Stomach smooth muscle (tissue), 2 donors: ENCODE measurements at regions not wholly inside any gene's neighbourhood (a gene's known extent, or its start where the extent isn't known, plus 50 kb on each side); places are given as distances from the start of the nearest gene placed in this dataset.

ENCODE experiments used
- H3K27ac ChIP-seq: one replicate; pipeline ENCODE4 v1.7.0; 2013; ENCODE audit warnings: mild to moderate bottlenecking, low read length, inconsistent platforms
- H3K27me3 ChIP-seq, 2 donors: one replicate each; pipeline ENCODE4 v1.7.0; 2013; ENCODE audit warnings: low read length in 2 of 2; ENCODE audit not compliant: insufficient read depth in 2 of 2, control insufficient read depth in 1 of 2
- H3K36me3 ChIP-seq, 2 donors: one replicate each; pipeline ENCODE4 v1.7.0; 2013; ENCODE audit warnings: low read length in 2 of 2; ENCODE audit not compliant: control insufficient read depth in 2 of 2, insufficient read depth in 2 of 2
- H3K4me1 ChIP-seq: one replicate; pipeline ENCODE4 v1.7.0; 2013; ENCODE audit warnings: low read length; ENCODE audit not compliant: control insufficient read depth, insufficient read depth
- H3K4me3 ChIP-seq, 2 donors: one replicate each; pipeline ENCODE4 v1.7.0; 2013; ENCODE audit warnings: low read length in 2 of 2
- H3K9ac ChIP-seq, 2 donors: one replicate each; pipeline ENCODE4 v1.7.0; 2013; ENCODE audit warnings: low read length in 2 of 2, mild to moderate bottlenecking in 1 of 2
- H3K9me3 ChIP-seq, 2 donors: one replicate each; pipeline ENCODE4 v1.7.0; 2013; ENCODE audit warnings: low read length in 2 of 2; ENCODE audit not compliant: control insufficient read depth in 2 of 2
- donor health status: healthy.
- donor health status: Pancreatic carcinoma.

- Histone ChIP-seq H3K9ac (no peak overlapping the region), H3K9me3 (no peaks in the 10 kb centered on the region), H3K4me1 (no peaks in the 10 kb centered on the region), H3K4me3 (no peak overlapping the region), H3K27me3 (no peaks in the 10 kb centered on the region), H3K36me3 (no peaks in the 10 kb centered on the region), H3K27ac (no peak overlapping the region)
These were observed 131.5 kb downstream of the RNASET2 start for GRCh38 chr6:166824880-166825250.

GRCh38 chr6:166824146-166824879, 132.0 kb downstream of the RNASET2 start:
- no peaks in the 10 kb centered on the region for H3K27me3 ChIP-seq
- no peaks in the 10 kb centered on the region for H3K9me3 ChIP-seq
- H3K36me3 ChIP-seq: no peaks in the 10 kb centered on the region

GRCh38 chr6:166822609-166823008, 133.7 kb downstream of the RNASET2 start:
- Histone ChIP-seq H3K4me1 (no peaks in the 10 kb centered on the region), H3K27me3 (no peaks in the 10 kb centered on the region), H3K36me3 (no peaks in the 10 kb centered on the region), H3K9ac (no peak overlapping the region), H3K4me3 (no peak overlapping the region), H3K9me3 (no peaks in the 10 kb centered on the region), H3K27ac (no peak overlapping the region)

More at GRCh38 chr6:166824146-166824879, 132.0 kb downstream of the RNASET2 start:
- no peak overlapping the region for H3K27ac ChIP-seq
- H3K4me1 ChIP-seq: no peaks in the 10 kb centered on the region
- H3K4me3 ChIP-seq: no peak overlapping the region
- no peak overlapping the region for H3K9ac ChIP-seq

GRCh38 chr6:166820483-166820882, 135.9 kb downstream of the RNASET2 start:
- no peaks in the 10 kb centered on the region for H3K36me3 ChIP-seq
- no peak overlapping the region for H3K27ac ChIP-seq
- H3K4me3 ChIP-seq: no peak overlapping the region

GRCh38 chr6:166820070-166820469, 136.3 kb downstream of the RNASET2 start:
- H3K36me3 ChIP-seq: no peaks in the 10 kb centered on the region
- no peak overlapping the region for H3K4me3 ChIP-seq
- no peak overlapping the region for H3K9ac ChIP-seq
- H3K27me3 ChIP-seq: no peaks in the 10 kb centered on the region
- H3K4me1 ChIP-seq: no peaks in the 10 kb centered on the region
- no peaks in the 10 kb centered on the region for H3K9me3 ChIP-seq
- H3K27ac ChIP-seq: no peak overlapping the region

More at GRCh38 chr6:166820483-166820882, 135.9 kb downstream of the RNASET2 start:
- no peak overlapping the region for H3K9ac ChIP-seq
- H3K9me3 ChIP-seq: no peaks in the 10 kb centered on the region
- no peaks in the 10 kb centered on the region for H3K27me3 ChIP-seq
- H3K4me1 ChIP-seq: no peaks in the 10 kb centered on the region

GRCh38 chr6:166815629-166816028, 140.7 kb downstream of the RNASET2 start:
- Histone ChIP-seq H3K9ac (no peak overlapping the region), H3K4me1 (no peaks in the 10 kb centered on the region), H3K36me3 (no peaks in the 10 kb centered on the region), H3K27ac (no peak overlapping the region), H3K4me3 (no peak overlapping the region), H3K9me3 (no peaks in the 10 kb centered on the region), H3K27me3 (no peaks in the 10 kb centered on the region)

- Histone ChIP-seq H3K9me3 (no peaks in the 10 kb centered on the region), H3K9ac (no peak overlapping the region), H3K4me1 (no peaks in the 10 kb centered on the region), H3K27me3 (no peaks in the 10 kb centered on the region), H3K4me3 (no peak overlapping the region), H3K27ac (no peak overlapping the region), H3K36me3 (no peaks in the 10 kb centered on the region)
These were observed 142.0 kb downstream of the RNASET2 start for GRCh38 chr6:166814390-166814789.

- Histone ChIP-seq H3K36me3 (no peaks in the 10 kb centered on the region), H3K4me3 (no peak overlapping the region), H3K27ac (no peak overlapping the region), H3K27me3 (no peaks in the 10 kb centered on the region), H3K9ac (no peak overlapping the region), H3K9me3 (no peaks in the 10 kb centered on the region), H3K4me1 (no peaks in the 10 kb centered on the region)
These were observed 142.9 kb downstream of the RNASET2 start for GRCh38 chr6:166813461-166813860.

DNA sequence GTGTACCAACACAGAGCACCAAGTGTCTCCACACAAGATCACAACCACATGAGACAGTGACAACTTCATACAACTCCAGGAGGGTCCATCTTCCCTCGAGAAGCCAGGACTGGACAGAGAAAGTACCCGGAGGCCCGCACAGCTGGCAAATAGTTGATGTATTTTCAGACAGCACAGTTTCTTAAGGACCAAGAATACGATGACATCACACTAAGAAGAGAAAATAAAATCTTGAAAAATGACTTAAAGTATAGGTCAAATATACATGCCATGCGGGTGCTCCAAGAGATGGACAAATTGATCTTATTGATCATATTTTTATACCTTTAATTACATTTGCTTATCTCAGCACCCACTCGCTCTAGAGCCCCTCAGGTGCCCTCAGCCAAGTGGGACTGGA, 145.5 kb downstream of the RNASET2 start:
- Histone ChIP-seq H3K27ac (no peak overlapping the region), H3K36me3 (no peaks in the 10 kb centered on the region), H3K4me1 (no peaks in the 10 kb centered on the region), H3K27me3 (no peaks in the 10 kb centered on the region), H3K9ac (no peak overlapping the region), H3K4me3 (no peak overlapping the region), H3K9me3 (peaks cover 0 to 10% of the 10 kb centered on the region in 2 donors)

GRCh38 chr6:166809721-166810120, 146.6 kb downstream of the RNASET2 start:
- H3K27me3 ChIP-seq: no peaks in the 10 kb centered on the region

DNA sequence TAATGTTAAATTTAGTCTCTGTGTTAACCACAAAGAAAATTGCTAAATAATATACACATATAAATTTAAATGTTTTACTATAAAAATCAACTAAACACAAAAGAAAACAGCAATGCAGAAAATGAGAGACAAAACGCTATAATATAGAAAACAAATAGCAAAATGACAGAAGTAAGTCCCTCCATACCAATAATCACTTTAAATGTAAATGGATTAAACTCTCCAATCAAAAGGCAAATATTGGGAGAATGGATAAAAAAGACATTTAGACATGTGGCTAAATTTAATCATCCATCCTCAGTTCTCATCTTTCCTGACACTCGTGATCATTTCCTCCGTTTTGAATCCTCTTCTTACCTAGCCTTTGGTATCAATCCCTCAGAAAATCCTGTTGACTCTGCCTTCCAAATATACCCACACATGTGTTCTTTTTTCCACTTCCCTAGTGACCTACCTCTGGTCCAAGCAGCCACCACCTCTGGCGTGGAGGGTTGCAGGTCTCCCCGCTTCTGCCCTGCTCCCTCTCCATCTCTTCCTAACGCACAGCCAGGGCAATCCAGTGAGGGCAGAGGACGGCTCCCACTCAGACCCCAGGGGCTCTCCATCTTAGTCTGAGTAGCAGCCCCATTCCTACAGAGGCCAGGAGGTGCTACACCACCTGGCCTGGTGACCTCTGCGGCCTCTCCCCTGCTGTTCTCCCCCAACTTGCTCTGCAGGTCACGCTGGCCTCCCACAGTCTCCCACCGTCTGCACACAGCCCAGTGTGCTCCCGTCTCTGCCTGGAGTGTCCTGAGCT, 149.2 kb downstream of the RNASET2 start:
- Histone ChIP-seq H3K4me3 (no peak overlapping the region), H3K27me3 (no peaks in the 10 kb centered on the region), H3K27ac (no peak overlapping the region), H3K9ac (no peak overlapping the region), H3K4me1 (no peaks in the 10 kb centered on the region), H3K36me3 (no peaks in the 10 kb centered on the region), H3K9me3 (peaks cover 3 to 15% of the 10 kb centered on the region in 2 donors)

More at GRCh38 chr6:166809721-166810120, 146.6 kb downstream of the RNASET2 start:
- Histone ChIP-seq H3K27ac (no peak overlapping the region), H3K36me3 (no peaks in the 10 kb centered on the region), H3K9me3 (peaks cover 3 to 15% of the 10 kb centered on the region in 2 donors), H3K4me1 (no peaks in the 10 kb centered on the region), H3K9ac (no peak overlapping the region), H3K4me3 (no peak overlapping the region)
